Stimulated activated CD8-positive, alpha-beta memory T cell treated with anti-CD3 and anti-CD28 coated beads, Interleukin-15, amount 100 ng/mL, for 48 hours (primary cell): ENCODE measurements at regions not wholly inside any gene's neighbourhood (a gene's known extent, or its start where the extent isn't known, plus 50 kb on each side); places are given as distances from the start of the nearest gene placed in this dataset.
"Not testable (repeated sequence)": the region's sequence is repeated elsewhere in the genome, so short reads cannot be mapped to it uniquely, and the experiment has no call there.

Experiments
- DNase-seq, 2 donors: peaks; one replicate each; pipeline ENCODE4 v3.0.0-alpha.2; 2020; ENCODE audit warnings: low read depth in 2 of 2

DNA sequence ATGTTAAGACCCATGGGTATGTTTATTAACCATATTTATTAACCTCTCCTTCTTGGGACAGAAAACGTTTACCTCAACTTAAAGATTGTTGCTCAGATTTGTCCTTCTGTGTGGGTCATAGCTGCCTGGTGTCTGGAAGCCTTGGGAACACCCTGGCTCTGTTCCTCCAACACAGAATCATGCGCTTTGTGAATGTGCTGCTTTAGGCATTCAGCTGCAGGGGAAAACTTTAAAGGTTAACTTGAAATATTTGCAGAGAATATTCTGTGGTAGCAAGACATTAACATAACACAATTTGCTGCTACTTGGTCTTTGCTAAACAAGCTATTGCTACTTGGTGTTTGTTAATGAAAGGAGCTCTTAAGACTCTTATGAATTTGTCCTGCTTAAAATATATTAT lies 50.5 kb upstream of the THOC3 start:
- not testable (repeated sequence) for DNase-seq

DNA sequence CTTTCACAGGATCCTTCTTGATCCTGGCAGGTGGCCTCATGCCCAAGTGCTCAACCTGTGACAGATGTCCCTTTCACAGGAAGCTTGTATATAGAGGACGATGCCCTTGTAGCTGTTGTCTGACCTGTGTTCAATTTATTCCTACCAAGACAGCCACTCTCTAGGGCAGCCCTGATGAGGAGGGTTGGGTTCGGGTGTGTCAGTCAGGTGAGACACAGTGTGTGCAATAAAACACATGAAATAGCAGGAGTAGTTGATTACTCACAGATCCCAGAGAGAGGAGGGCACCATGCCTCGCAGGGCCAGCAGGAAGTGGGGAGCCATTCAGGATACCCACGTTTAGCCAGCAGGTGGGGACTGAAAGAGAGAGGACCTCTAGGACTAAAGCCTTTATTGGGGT lies 52.7 kb upstream of the THOC3 start:
- DNase-seq: not testable (repeated sequence)

DNA sequence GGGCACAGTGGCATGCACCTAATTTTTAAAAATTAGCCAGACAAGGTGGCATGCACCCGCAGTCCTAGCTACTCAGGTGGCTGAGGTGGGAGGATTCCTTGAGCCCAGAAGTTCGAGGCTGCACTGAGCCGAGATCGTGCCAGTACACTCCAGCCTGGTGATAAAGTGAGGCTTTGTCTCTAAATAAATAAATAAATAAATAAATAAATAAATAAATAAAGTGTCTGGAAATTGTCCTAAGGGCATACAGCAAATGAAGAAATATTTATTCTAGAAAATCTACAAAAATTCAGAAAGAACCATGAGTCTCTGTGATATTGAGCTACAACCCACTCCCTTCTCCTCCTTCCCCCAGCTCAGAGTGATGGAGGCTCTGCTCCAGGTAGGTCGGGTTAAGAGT lies 55.4 kb upstream of the THOC3 start:
- not testable (repeated sequence) for DNase-seq

DNA sequence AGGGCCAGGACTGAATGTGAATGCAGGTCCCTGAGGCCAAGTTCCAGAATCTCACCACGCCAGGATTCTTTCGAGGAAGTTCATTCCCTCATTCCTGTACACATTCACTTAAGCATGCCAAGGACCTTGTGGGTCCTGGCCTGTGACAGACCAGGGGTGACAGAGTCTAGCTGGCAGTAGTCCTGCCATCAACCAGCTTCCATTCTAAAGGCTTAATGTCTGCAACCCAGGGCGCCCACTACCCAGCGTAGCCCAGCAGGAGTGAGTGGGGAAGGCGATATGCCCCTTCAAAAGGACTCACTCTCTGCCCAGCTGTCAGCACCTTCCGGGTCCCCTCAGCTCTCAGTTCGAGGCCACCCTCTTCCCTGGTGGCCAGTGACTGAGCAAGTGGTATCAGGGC lies 61.3 kb upstream of the THOC3 start:
- DNase-seq: not testable (repeated sequence)

DNA sequence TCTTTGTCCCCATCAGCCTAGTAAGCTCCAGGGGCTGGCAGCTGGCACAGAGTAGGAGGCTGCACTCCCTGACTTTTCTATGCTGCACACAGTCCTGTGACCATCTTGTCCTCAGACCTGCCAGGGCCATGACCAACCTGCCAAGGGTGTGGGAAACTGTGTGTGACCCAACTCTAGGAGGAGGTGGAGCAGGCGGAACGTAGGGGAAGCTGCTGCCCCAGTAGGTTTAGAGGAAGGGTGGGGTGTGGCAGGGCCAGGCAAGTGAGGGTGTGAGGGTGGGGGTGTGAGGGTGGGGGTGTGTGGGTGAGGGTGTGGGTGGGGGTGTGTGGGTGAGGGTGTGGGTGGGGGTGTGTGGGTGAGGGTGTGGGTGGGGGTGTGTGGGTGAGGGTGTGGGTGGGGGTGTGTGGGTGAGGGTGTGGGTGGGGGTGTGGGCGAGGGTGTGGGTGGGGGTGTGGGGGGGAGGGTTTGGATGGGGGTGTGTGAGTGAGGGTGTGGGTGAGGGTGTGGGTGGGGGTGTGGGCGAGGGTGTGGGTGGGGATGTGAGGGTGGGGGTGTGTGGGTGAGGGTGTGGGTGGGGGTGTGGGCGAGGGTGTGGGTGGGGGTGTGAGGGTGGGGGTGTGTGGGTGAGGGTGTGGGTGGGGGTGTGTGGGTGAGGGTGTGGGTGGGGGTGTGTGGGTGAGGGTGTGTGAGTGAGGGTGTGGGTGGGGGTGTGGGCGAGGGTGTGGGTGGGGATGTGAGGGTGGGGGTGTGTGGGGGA lies 62.4 kb upstream of the THOC3 start:
- not testable (repeated sequence) for DNase-seq

DNA sequence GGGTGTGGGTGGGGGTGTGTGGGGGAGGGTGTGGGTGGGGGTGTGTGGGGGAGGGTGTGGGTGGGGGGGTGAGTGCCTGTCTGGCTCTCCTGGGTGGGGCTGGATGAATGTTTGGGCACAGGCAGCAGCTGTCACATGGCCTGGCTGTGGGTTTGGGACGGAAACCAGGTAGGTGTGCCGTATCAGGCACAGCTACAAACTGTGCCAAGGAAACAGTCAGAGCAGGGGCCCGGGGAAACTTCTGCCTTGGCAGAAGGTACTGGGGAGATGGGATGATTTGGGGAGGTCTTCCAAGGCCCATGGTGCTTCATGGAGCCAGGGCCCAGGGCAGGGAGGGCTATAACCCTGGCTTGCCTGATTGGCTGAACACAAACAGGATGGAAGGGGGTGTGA lies 63.0 kb upstream of the THOC3 start:
- not testable (repeated sequence) for DNase-seq

DNA sequence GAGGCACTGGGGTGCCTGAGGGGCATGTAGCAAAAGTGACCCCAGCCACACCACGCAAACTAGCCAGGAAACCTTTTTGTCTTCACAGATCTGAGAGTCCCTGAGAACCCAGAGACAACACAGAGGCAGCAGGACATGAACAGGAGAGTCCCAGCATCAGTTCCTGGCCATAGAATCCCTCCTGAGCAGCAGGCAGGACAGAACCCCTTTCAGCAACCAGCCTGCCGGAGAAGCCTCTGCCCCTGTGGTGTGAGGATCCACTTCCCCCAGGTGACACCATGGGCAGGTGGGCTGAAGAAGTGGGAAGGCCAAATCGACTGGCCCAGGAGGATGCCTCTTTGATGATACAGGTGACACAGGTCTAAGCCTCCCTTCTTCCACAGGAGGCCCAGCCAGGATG lies 65.1 kb upstream of the THOC3 start:
- not testable (repeated sequence) for DNase-seq

DNA sequence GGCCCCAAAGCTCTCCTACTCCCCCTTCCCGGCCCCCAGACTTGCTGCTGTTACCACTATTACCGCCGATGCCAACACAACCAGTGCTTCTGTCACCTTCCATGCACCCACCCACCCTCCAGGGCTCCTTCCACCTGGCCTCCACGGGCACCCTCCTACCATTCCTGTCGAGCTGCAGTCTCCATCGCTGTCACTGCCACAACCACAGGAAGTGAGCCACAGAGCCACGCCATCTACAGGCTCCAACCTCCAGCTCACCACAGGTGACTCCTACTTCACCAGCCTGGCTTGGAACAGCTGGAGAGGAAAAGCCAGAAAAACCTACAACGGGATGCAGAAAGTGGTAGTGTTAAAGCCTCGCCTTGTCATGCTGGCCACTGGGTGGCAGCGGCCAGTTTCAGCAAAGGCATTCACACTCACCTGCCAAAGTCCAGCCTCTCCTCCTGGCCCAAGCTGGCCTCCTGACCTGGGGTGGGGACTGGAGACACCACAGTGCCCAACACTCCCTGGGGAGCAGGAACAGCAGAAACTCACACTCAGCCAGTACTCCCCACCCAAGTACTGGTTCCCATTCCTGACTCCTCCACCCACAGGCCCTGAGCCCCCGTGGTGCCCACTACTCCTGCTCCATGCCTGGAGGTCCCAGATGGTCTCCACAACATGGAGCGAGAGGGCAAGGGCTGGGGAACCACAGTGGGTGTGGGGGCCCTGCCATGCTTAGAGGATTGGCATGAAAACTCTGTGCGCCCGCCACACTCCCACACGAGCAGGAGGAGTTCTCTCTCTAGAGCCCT lies 66.5 kb upstream of the THOC3 start:
- DNase-seq: not testable (repeated sequence)

DNA sequence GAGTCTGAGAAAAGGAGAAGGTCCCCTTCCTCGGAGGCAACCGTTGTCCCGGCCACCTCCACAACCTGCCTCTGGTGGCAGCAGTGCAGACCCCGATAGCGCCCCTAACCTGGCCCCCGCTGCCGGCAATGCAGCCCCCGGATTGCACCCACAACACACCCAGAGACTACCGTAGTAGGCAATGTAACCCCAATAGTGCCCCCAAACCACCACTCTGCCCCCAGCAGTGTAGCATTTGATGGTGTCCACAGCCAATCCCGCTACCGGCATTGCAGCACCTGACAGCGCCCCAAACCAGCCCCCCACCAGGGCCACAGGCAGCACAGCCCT lies 67.1 kb upstream of the THOC3 start:
- not testable (repeated sequence) for DNase-seq

DNA sequence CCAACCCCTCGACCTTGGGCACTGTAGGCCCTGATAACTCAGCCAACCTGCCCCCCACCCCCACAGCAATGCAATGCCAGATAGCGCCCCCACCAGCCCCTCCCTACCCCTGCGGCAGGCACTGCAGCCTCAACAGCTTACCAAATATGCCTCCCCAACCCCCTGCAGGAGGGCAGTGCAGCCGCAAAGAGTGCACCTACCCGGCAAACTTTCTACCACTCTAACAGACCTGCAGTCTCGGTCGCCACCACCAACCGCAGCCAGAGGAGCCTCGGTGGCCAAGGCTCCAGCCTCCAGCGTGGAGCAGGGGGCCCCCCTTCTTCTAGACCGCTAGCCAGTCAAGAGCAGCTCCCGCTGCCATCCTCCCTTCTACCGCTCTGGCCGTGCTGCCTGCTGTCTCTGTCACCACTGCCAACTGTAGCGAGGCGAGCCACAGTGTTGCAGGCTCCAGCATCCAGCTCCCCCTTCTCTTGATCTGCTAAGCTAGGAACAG lies 67.7 kb upstream of the THOC3 start:
- not testable (repeated sequence) for DNase-seq

DNA sequence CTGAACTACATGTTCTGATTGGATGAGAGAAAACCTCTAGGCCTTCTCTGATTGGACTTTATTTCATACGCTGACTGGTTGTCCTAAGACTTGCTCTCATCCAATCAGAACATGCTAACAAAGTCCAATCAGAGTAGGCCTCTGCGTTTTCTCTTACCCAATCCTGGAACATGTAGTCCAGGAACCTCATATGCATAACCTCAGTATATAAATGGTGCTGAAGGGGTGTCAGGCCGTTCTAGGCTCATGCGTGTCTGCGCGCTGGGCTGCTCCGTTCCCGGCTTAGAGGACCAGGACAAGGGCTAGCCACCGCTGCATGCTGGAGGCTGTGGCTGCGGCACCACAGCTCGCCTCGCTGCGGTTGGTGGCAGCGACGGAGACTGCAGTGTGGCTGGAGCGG lies 68.3 kb upstream of the THOC3 start:
- not testable (repeated sequence) for DNase-seq

DNA sequence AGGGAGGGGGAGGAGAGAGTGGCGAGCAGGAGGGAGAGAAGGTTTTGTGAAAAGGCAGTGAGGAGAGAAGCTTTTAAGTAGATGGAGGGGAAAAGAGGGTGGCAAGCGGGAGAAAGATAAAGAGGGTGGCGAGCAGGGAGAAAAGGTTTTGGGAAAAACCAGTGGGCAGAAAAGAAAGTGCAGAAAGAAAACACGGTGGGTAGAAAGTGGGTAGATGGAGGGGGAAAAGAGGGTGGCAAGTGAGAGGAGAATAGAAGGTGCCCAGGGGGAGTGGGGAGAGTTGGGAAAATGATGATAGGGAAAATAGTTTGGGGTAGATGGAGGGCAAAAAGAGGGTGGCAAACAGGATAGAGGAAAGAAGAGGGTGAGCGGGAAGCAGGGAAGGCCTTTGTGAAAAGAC lies 69.1 kb upstream of the THOC3 start:
- DNase-seq: not testable (repeated sequence)

DNA sequence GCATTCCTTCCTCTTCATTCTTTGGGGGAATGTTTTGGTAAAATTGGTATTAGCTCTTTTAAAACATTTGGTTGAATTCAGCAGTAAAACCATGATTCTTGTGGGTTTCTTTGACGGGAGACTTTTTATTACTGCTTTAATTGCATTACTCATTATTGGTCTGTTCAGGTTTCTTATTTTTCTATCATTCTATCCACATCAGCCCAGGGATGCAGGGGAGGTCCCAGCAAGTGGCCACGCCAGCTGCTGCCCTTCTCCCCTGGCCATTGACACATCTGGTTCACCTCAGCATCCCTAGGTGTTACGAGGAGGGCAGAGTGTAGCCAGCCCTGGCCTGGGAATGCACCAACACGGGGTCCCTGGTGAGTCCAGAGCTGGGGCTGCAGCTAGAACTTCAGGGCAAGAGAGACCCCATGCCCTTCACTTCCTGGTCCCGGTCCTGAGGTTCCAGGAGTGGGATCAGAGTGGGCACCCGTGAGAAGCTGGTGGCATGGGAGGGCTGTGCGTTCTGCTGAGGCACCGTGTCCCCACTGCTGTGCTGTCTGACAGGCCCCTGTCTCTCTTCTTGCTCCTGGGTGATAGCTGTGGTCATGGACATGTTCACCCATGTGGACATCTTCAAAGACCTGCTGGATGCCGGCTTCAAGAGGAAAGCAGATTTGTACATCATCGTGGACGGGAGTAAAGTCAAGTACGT lies 72.1 kb upstream of the THOC3 start:
- DNase-seq: not testable (repeated sequence)

DNA sequence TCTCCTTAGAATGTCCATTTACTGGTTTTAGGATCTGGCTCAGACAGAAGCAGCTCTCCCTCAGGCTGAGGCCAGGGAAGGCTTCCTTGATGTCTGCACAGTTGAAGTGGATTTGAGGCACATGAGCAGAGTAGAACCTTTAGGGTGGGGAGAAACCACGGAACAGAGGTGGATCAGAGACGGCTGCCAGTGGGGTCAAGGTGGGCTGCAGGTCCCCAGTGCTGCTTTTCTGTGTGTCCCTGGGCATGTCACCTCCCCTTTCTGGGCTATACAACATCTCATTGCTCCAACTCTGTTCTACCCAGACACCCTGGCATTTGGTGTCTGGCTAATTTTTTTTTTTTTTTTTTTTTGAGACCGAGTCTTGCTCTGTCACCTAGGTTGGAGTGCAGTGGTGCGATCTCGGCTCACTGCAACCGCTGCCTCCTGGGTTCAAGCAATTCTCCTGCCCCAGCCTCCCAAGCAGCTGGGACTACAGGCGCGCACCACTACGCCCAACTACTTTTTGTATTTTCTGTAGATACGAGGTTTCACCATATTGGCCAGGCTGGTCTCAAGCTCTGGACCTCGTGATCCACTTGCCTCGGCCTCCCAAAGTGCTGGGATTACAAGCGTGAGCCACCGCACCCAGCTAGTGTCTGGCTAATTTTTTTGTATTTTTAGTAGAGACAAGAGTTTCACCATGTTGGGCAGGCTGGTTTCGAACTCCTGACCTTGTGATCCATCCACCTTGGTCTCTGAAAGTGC lies 73.3 kb upstream of the THOC3 start:
- DNase-seq: not testable (repeated sequence)

DNA sequence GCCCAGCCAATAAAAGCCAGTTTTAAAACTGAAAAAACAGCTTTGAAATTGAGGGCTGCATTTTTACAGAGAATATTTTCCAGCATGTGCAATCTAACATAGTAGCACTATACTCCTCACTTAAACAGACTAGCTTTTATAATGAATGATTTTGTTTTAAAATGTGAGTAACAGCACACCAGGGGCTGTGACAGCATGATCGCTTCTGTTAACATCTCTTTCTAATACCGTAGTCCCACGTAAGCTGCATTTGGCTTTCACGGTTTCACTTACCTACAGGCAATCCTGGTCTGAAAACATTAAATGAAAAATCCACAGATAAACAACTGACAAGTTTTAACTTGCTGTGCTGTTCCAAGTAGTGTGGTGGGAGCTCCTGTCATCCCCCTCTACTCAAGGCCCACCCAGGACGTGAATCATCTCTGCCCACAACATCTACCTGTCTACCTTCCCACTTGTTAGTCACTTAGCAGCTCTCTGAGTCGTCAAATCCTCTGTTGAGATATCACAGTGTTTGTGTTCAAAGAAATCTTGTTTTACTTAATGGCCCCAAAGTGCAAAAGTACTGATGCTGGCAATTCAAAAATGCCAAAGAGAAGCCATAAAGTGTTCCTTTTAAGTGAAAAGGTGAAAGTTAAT lies 74.0 kb upstream of the THOC3 start:
- DNase-seq: not testable (repeated sequence)

DNA sequence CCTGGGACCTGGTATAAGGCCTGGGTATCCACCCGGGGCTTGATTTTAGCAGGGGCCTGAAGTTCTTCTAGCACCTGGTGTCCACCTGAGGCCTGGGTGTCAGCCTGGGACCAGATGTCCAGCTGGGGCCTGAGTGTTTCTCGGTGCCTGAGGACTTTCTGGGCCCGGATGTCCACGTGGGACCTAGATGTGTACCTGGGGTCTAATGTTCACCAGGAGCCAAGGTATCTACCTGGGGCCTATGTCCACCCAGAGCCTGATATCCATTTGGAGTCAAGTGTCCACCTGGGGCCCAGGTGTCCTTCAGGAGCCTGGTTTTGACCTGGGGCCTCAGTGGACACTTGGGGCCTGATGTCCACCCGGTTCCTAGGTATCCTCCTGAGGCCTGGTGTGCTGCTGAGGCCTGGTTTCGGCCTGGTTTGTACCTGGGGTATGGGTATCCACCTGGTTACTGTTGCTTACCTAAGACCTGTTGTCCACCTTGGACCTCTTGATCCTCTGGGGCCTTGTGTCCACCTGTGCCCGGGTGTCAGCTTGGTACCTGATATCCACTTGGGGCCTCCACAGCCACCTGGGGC lies 75.2 kb upstream of the THOC3 start:
- not testable (repeated sequence) for DNase-seq

DNA sequence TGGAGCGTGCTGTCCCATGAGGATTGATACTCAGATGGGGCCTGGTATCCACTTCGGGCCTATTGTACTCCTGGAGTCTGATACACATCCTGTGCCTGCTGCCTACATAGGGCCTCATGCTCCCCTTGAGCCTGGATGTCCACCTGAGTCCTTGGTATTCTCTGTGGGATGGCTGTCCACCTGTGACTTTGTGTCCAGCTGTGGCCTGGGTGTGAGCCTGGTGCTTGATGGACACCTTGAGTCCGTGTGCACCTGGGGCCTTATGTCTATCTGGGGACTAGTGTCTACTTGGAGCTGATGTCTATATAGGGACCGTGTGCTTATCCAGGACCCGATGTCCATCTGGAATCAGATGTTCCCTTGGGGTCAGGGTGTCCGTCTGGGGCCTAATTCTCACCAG lies 75.9 kb upstream of the THOC3 start:
- DNase-seq: not testable (repeated sequence)

DNA sequence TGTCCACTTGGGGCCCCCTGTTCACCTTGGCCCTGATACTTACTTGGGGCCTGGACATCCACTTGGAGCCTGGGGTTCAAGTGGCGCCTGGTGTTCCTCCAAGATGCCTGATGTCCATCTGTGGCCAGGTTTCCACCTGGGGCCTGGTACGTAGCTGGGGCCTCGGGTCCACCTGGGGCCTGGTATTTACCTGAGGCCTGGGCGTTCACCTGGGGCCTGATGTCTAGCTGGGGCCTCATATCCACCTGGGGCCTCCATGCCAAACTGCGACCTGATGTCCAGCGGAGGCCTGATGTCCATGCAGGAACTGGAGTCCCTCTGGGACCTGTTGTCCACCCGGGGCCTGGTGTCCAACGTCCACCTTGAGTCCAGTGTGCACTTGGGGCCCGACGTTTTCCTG lies 76.3 kb upstream of the THOC3 start:
- not testable (repeated sequence) for DNase-seq

DNA sequence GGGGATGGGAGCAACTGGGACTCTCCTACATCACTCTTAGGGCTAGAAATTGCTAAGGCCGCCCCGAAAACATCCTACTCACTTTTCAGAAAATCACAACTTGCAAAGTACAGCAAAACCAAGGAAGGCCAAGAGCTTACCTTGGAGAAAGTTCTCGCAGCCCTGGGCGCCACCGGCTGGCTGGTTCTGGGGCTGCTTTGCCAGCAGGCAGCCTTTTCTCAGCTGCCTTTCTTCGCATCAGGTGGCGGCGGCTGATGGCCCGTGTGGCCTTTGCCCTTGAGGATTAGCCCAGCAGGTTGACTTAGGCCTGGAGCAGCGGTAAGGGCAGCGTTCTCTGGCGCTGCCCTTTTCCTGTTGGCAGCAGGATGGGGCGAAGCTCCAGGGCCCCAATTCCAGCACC lies 77.3 kb upstream of the THOC3 start:
- not testable (repeated sequence) for DNase-seq

DNA sequence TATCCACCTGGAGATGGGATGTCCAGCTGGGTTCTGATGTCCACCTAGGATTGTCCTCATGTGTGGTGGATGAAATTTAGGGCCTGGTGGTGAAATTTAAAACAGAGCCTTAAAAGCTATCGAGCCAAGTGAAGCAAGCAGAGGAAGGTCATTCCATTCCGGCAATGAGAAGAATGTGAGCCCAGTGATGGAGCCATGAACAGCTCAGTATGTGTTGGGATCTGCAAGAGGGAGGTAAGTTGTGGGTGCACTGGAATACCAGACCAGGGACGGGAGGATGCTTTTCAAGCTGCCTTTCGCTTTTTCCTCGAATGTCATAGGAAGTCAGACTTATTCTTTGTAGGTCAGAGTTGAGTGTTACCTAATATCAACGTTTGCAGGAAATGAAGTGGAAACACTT lies 80.6 kb upstream of the THOC3 start:
- not testable (repeated sequence) for DNase-seq
